ENCODE measurements at regions not wholly inside any gene's neighbourhood (a gene's known extent, or its start where the extent isn't known, plus 50 kb on each side); places are given as distances from the start of the nearest gene placed in this dataset.

GRCh38 chr4:156128616-156129015 is 174.9 kb upstream of the CTSO start:
- no peak overlapping the region for H3K4me3 ChIP-seq
- ChIA-PET CTCF (no interaction called here), POLR2A (no interaction called here)
- ATAC-seq (no peak), DNase-seq (ENCODE audit: low read depth in 1 of 2, low spot score in 1 of 2) (no peak), FAIRE-seq (no peak)
- WGBS (ENCODE audit: missing lambda C conversion rate), result 12% methylated on average over 1 of the region's 1 CpG
- no peak for TF ChIP-seq RFX5 (IDR thresholded peaks at IDR 0.05)
- no peak overlapping the region for H3K4me2 ChIP-seq
- no peaks in the 10 kb centered on the region for H3K4me1 ChIP-seq
- no peaks in the 10 kb centered on the region for H3K9me3 ChIP-seq
- no peak overlapping the region for H3K27ac ChIP-seq

GRCh38 chr4:156118507-156119220 is 165.0 kb upstream of the CTSO start:
- H3K27ac ChIP-seq, result no peak overlapping the region
- WGBS (ENCODE audit: missing lambda C conversion rate), result 40% methylated on average over 2 of the region's 2 CpGs
- H3K4me3 ChIP-seq, result no peak overlapping the region
- H3K4me2 ChIP-seq, result no peak overlapping the region
- CTCF ChIA-PET, result no interaction called here
- DNase-seq (ENCODE audit: low read depth in 1 of 2, low spot score in 1 of 2) (no peak), ATAC-seq (no peak), FAIRE-seq (no peak)
- POLR2A ChIA-PET, result no interaction called here
- TF ChIP-seq NFE2L2 (conservative IDR thresholded peaks at IDR 0.05; ENCODE audit: low read length) (no peak), JUNB (IDR thresholded peaks at IDR 0.05) (no peak), HOXA7 (CRISPR knock-in tag; IDR thresholded peaks at IDR 0.05) (no peak), BCL3 (IDR thresholded peaks at IDR 0.05) (no peak), CTCF (IDR thresholded peaks at IDR 0.05) (no peak), GATA3 (IDR thresholded peaks at IDR 0.05; ENCODE audit: borderline replicate concordance) (no peak), ESRRA (IDR thresholded peaks at IDR 0.05; ENCODE audit: borderline replicate concordance, low read length) (no peak), ZSCAN20 (CRISPR knock-in tag; IDR thresholded peaks at IDR 0.05) (no peak), REST (IDR thresholded peaks at IDR 0.05) (no peak), USF2 (IDR thresholded peaks at IDR 0.05) (no peak)
- no peaks in the 10 kb centered on the region for H3K9me3 ChIP-seq
- no peaks in the 10 kb centered on the region for H3K4me1 ChIP-seq

- TF ChIP-seq PBX3 (IDR thresholded peaks at IDR 0.05) (no peak), RAD21 (conservative IDR thresholded peaks at IDR 0.05 in 1 of 2, IDR thresholded peaks at IDR 0.05 in 1 of 2) (no peak), MYC (IDR thresholded peaks at IDR 0.05; ENCODE audit: borderline replicate concordance, low read length) (no peak)
- H3K4me2 ChIP-seq, result no peak overlapping the region
- CTCF ChIA-PET, result no interaction called here
- POLR2A ChIA-PET, result no interaction called here
- H3K4me1 ChIP-seq, result no peaks in the 10 kb centered on the region
- no peak overlapping the region for H3K4me3 ChIP-seq
- WGBS (ENCODE audit: missing lambda C conversion rate), result 48% methylated on average over 1 of the region's 1 CpG
- H3K9me3 ChIP-seq, result no peaks in the 10 kb centered on the region
- no peak for ATAC-seq
- H3K27ac ChIP-seq, result no peak overlapping the region
- FAIRE-seq, result no peak
- no peak for DNase-seq (ENCODE audit: low read depth in 1 of 2, low spot score in 1 of 2)
Observed at GRCh38 chr4:156117743-156118142, 164.1 kb upstream of the CTSO start.

Measured in A549 (cell line).